ENCODE measurements at regions not wholly inside any gene's neighbourhood (a gene's known extent, or its start where the extent isn't known, plus 50 kb on each side); places are given as distances from the start of the nearest gene placed in this dataset.
"Not testable (repeated sequence)": the region's sequence is repeated elsewhere in the genome, so short reads cannot be mapped to it uniquely, and the experiment has no call there.

GRCh38 chr22:44567846-44568493 lies 69.9 kb upstream of the RTL6 start:
- DNase-seq (ENCODE audit: low read depth, low spot score), result no peak
- Histone ChIP-seq H3K4me1 (ENCODE audit: control insufficient read depth, insufficient read depth, low read length) (no peaks in the 10 kb centered on the region), H3K9me3 (replicated peaks; ENCODE audit: control insufficient read depth, insufficient read depth, low read length) (no peaks in the 10 kb centered on the region; the same call in 2 of the 3 replicates), H2AFZ (ENCODE audit: control insufficient read depth, low read depth, low read length) (no peak overlapping the region), H3K9ac (ENCODE audit: control insufficient read depth, insufficient read depth, low read length) (no peak overlapping the region), H3K27me3 (replicated peaks in 1 of 2; ENCODE audit: control insufficient read depth in 2 of 2, insufficient read depth in 2 of 2, low read length in 1 of 2) (peaks cover 0 to 5% of the 10 kb centered on the region in 2 experiments; a peak in 2 of 4 replicates), H3K79me2 (ENCODE audit: control insufficient read depth, insufficient read depth, low read length) (no peaks in the 10 kb centered on the region), H3K4me3 (no peak overlapping the region), H4K20me1 (ENCODE audit: control insufficient read depth, insufficient read depth) (no peaks in the 10 kb centered on the region), H3K36me3 (ENCODE audit: control insufficient read depth in 2 of 2, insufficient read depth in 2 of 2, low read length in 1 of 2) (no peaks in the 10 kb centered on the region), H3K4me2 (ENCODE audit: control insufficient read depth, insufficient read depth) (no peak overlapping the region), H3K27ac (ENCODE audit: control insufficient read depth, insufficient read depth) (no peak overlapping the region)
- no peak for FAIRE-seq
- SMC1A ChIA-PET (ENCODE audit: uncharacterized antibody, unreplicated experiment), result interaction anchor here (1.2 to 1.8 kb wide), 2 partner anchors 10 to 575 kb away, joined by 3 to 9 read pairs; no protein-coding TSS in a partner anchor
- in situ Hi-C loops (cut with MboI), result loop anchor here (5.0 kb wide), 1 partner anchor 576 kb away; no protein-coding TSS in a partner anchor
- CTCF ChIA-PET, result interaction anchor here (0.6 to 1.8 kb wide), 10 partner anchors 9 to 685 kb away, joined by 3 to 26 read pairs (median 4); no protein-coding TSS in a partner anchor
- WGBS (ENCODE audit: insufficient coverage, insufficient replicate concordance, low lambda C conversion rate, missing lambda C conversion rate), result 28% methylated on average over 8 of the region's 8 CpGs
- no TSS peak for BruUV-seq (replicated peaks)
- intact Hi-C loops (cut with micrococcal nuclease; ENCODE audit: unreplicated experiment), result loop anchor here (10.0 kb wide), 1 partner anchor 483 kb away; no protein-coding TSS in a partner anchor
- RAD21 ChIA-PET (ENCODE audit: unreplicated experiment), result interaction anchor here (0.6 to 1.9 kb wide), 3 partner anchors 66 to 1294 kb away, joined by 3 to 14 read pairs (median 4); no protein-coding TSS in a partner anchor
- TF ChIP-seq SMC3 (IDR thresholded peaks at IDR 0.05; ENCODE audit: borderline replicate concordance, low read length) (peak; percentile 45), CTCF (IDR thresholded peaks at IDR 0.05 in 2 of 3, conservative IDR thresholded peaks at IDR 0.05 in 1 of 3; ENCODE audit: control insufficient read depth in 2 of 3, extremely low read depth in 1 of 3, insufficient read depth in 1 of 3, low read depth in 3 of 3, low read length in 3 of 3) (peak; percentile 37 to 60 (median 47)), NFYA (IDR thresholded peaks at IDR 0.05; ENCODE audit: borderline replicate concordance, low read depth, low read length) (no peak), RAD21 (IDR thresholded peaks at IDR 0.05; ENCODE audit: insufficient read depth, low read depth, low read length) (peak; percentile 56)
- POLR2A ChIA-PET, result no interaction called here
- no peak for ATAC-seq

DNA sequence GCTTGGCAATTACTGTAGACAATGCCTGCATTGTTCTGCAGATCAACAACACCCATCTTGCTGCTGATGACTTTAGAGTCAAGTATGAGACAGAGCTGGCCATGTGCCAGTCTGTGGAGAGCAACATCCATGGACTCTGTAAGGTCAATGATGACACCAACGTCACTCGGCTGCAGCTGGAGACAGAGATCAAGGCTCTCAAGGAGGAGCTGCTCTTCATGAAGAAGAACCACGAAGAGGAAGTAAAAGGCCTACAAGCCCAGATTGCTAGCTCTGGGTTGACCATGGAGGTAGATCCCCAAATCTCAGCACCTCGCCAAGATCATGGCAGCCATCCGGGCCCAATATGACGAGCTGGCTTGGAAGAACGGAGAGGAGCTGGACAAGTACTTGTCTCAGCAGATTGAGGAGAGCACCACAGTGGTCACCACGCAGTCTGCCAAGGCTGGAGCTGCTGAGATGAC lies 69.4 kb upstream of the RTL6 start:
- H3K27ac ChIP-seq (ENCODE audit: control insufficient read depth, insufficient read depth); H3K9me3 ChIP-seq (replicated peaks; ENCODE audit: control insufficient read depth, insufficient read depth, low read length); BruUV-seq (replicated peaks); H3K4me2 ChIP-seq (ENCODE audit: control insufficient read depth, insufficient read depth); H2AFZ ChIP-seq (ENCODE audit: control insufficient read depth, low read depth, low read length); H3K36me3 ChIP-seq (ENCODE audit: control insufficient read depth in 2 of 2, insufficient read depth in 2 of 2, low read length in 1 of 2); POLR2A ChIA-PET; H4K20me1 ChIP-seq (ENCODE audit: control insufficient read depth, insufficient read depth); ATAC-seq; FAIRE-seq; H3K9ac ChIP-seq (ENCODE audit: control insufficient read depth, insufficient read depth, low read length); H3K4me1 ChIP-seq (ENCODE audit: control insufficient read depth, insufficient read depth, low read length); H3K79me2 ChIP-seq (ENCODE audit: control insufficient read depth, insufficient read depth, low read length); H3K4me3 ChIP-seq; H3K27me3 ChIP-seq (replicated peaks in 1 of 2; ENCODE audit: control insufficient read depth in 2 of 2, insufficient read depth in 2 of 2, low read length in 1 of 2); DNase-seq (ENCODE audit: low read depth, low spot score): not testable (repeated sequence)
- in situ Hi-C loops (cut with MboI), result loop anchor here (5.0 kb wide), 1 partner anchor 575 kb away; no protein-coding TSS in a partner anchor
- WGBS (ENCODE audit: insufficient coverage, insufficient replicate concordance, low lambda C conversion rate, missing lambda C conversion rate), result 46% methylated on average over 8 of the region's 8 CpGs
- ChIA-PET SMC1A (ENCODE audit: uncharacterized antibody, unreplicated experiment) (interaction anchor here (1.1 to 1.8 kb wide), 3 partner anchors 10 to 574 kb away, joined by 3 to 9 read pairs (median 3); no protein-coding TSS in a partner anchor), RAD21 (ENCODE audit: unreplicated experiment) (interaction anchor here (0.6 to 1.9 kb wide), 3 partner anchors 66 to 1294 kb away, joined by 3 to 14 read pairs (median 4); no protein-coding TSS in a partner anchor), CTCF (interaction anchor here (0.6 to 1.8 kb wide), 8 partner anchors 10 to 684 kb away, joined by 3 to 26 read pairs (median 4); no protein-coding TSS in a partner anchor)
- intact Hi-C loops (cut with micrococcal nuclease; ENCODE audit: unreplicated experiment), result loop anchor here (10.0 kb wide), 1 partner anchor 483 kb away; no protein-coding TSS in a partner anchor
